A549 (cell line): ENCODE measurements at regions not wholly inside any gene's neighbourhood (a gene's known extent, or its start where the extent isn't known, plus 50 kb on each side); places are given as distances from the start of the nearest gene placed in this dataset.

Experiments used
- ATAC-seq, 2 experiments: fragments of 200-7000 bp in 1 of 2; fragments of >200 bp in 1 of 2; cut with Nextera tagmentation in 1 of 2; cut with Tn5 transposase in 1 of 2; 3 replicates each; pipeline versions ENCODE4 v1.8.0 to v1.9.1; 2018 to 2020; ENCODE audit warnings: mild to moderate bottlenecking in 1 of 2, moderate library complexity in 1 of 2
- CTCF ChIA-PET: fragments of 300-600 bp; sonication (Branson Sonifier 250); formaldehyde crosslinking; extraction: SDS; loops from one replicate; lab custom pipeline; 2021; ENCODE audit warnings: antibody characterized with exemption, inconsistent platforms; lab: Yijun Ruan, JAX
- POLR2A ChIA-PET: fragments of 350-600 bp; formaldehyde crosslinking; extraction: SDS; loops from one replicate; lab custom pipeline; 2021; ENCODE audit warnings: antibody characterized with exemption, inconsistent platforms; lab: Yijun Ruan, JAX
- DNase-seq, 2 experiments: peaks; one replicate each; pipeline versions ENCODE4 v3.0.0 to v3.0.0-alpha.2; 2011 to 2016; ENCODE audit warnings: low read depth in 1 of 2, low spot score in 1 of 2
- FAIRE-seq: peaks from 2 replicates; lab custom pipeline; 2011; peaks lifted over from hg19 to GRCh38; lab: Jason Lieb, UNC
- H3K27ac ChIP-seq, 2 experiments: fragments of >200 bp; sonication (Bioruptor Twin); formaldehyde crosslinking; 3 replicates each; pipeline ENCODE4 v1.5.1; 2016 to 2017
- H3K4me1 ChIP-seq: fragments of >200 bp; sonication (Bioruptor Twin); formaldehyde crosslinking; 3 replicates; pipeline ENCODE4 v1.6.1; 2016
- H3K4me2 ChIP-seq: fragments of >200 bp; sonication (Bioruptor Twin); formaldehyde crosslinking; 3 replicates; pipeline ENCODE4 v1.6.1; 2016
- H3K4me3 ChIP-seq: fragments of >200 bp; sonication (Bioruptor Twin); formaldehyde crosslinking; 3 replicates; pipeline ENCODE4 v1.5.1; 2016
- H3K9me3 ChIP-seq: fragments of >200 bp; sonication (Bioruptor Twin); formaldehyde crosslinking; 3 replicates; pipeline ENCODE4 v1.6.1; 2016
- BHLHE40 ChIP-seq: IDR thresholded peaks from 2 replicates; pipeline ENCODE4 v1.6.1; 2012; ENCODE audit warnings: low read depth, low read length, inconsistent platforms
- CEBPB ChIP-seq, 2 experiments: fragments of >200 bp in 1 of 2; sonication (Bioruptor Twin) in 1 of 2; formaldehyde crosslinking in 1 of 2; IDR thresholded peaks; 2 replicates each; pipeline ENCODE4 v1.6.1; 2012 to 2016
- EP300 ChIP-seq, 2 experiments: fragments of >200 bp; sonication (Bioruptor Twin); formaldehyde crosslinking; IDR thresholded peaks; 2 replicates in 1 of 2; 3 replicates in 1 of 2; pipeline ENCODE4 v1.6.1; 2016 to 2017
- FOSB ChIP-seq: fragments of 250-450 bp; sonication (Bioruptor Pico); IDR thresholded peaks from 2 replicates; pipeline ENCODE4 v1.5.0; 2020; ENCODE audit warnings: mild to moderate bottlenecking, moderate library complexity
- FOXS1 ChIP-seq: fragments of 250-450 bp; sonication (Bioruptor Pico); IDR thresholded peaks from 2 replicates; pipeline ENCODE4 v1.5.0; 2020; ENCODE audit warnings: mild to moderate bottlenecking, moderate library complexity
- HEYL ChIP-seq: fragments of 250-450 bp; sonication (Bioruptor Pico); IDR thresholded peaks from 2 replicates; pipeline ENCODE4 v1.8.0; 2021; ENCODE audit warnings: mild to moderate bottlenecking, moderate library complexity
- HOXA7 ChIP-seq: fragments of 250-450 bp; sonication (Bioruptor Pico); IDR thresholded peaks from 2 replicates; pipeline ENCODE4 v1.5.0; 2020; ENCODE audit warnings: mild to moderate bottlenecking, moderate library complexity
- HOXB5 ChIP-seq: fragments of 250-450 bp; sonication (Bioruptor Pico); IDR thresholded peaks from 2 replicates; pipeline ENCODE4 v1.5.0; 2020; ENCODE audit warnings: mild to moderate bottlenecking, moderate library complexity
- JUN ChIP-seq, 2 experiments: fragments of >200 bp; sonication (Bioruptor Twin); formaldehyde crosslinking; IDR thresholded peaks; 2 replicates in 1 of 2; 3 replicates in 1 of 2; pipeline ENCODE4 v1.6.1; 2016 to 2017
- KDM1A ChIP-seq: fragments of 200-600 bp; sonication (generic); IDR thresholded peaks from 2 replicates; pipeline ENCODE4 v1.6.1; 2016; ENCODE audit warnings: low read depth, mild to moderate bottlenecking
- NR3C1 ChIP-seq: fragments of >200 bp; sonication (Bioruptor Twin); formaldehyde crosslinking; IDR thresholded peaks from 3 replicates; pipeline ENCODE4 v1.6.1; 2017
- PHF8 ChIP-seq: fragments of 200-600 bp; sonication (generic); IDR thresholded peaks from 2 replicates; pipeline ENCODE4 v1.6.1; 2016; ENCODE audit warnings: low read depth, mild to moderate bottlenecking, antibody characterized with exemption, moderate library complexity, borderline replicate concordance
- POLR2AphosphoS2 ChIP-seq: conservative IDR thresholded peaks from 2 replicates; pipeline ENCODE4 v1.6.1; 2012; ENCODE audit warnings: low read length, improper control_type of control experiment, inconsistent platforms
- RAD21 ChIP-seq, 2 experiments: fragments of >200 bp in 1 of 2; sonication (Bioruptor Twin) in 1 of 2; formaldehyde crosslinking in 1 of 2; IDR thresholded peaks in 1 of 2; conservative IDR thresholded peaks in 1 of 2; 2 replicates in 1 of 2; 3 replicates in 1 of 2; pipeline ENCODE4 v1.6.1; 2012 to 2018; ENCODE audit warnings: inconsistent platforms in 1 of 2
- RCOR1 ChIP-seq: fragments of 150-350 bp; IDR thresholded peaks from 2 replicates; pipeline ENCODE4 v1.6.1; 2014; ENCODE audit warnings: antibody characterized with exemption, low read length, low read depth
- RFX5 ChIP-seq: fragments of 450-650 bp; IDR thresholded peaks from 2 replicates; pipeline ENCODE4 v1.7.1; 2014; ENCODE audit warnings: antibody characterized with exemption, mild to moderate bottlenecking, moderate library complexity
- TP53 ChIP-seq: fragments of 250-450 bp; sonication (Bioruptor Pico); IDR thresholded peaks from 2 replicates; pipeline ENCODE4 v1.5.0; 2021; ENCODE audit warnings: mild to moderate bottlenecking, moderate library complexity
- WGBS: methylation state at CpG from one replicate; pipeline ENCODE4 v1.1.6; 2017; ENCODE audit errors: missing lambda C conversion rate; 5-methylcytosine and 5-hydroxymethylcytosine counted together
- TF ChIP-seq, protein P1 (sequence below): fragments of >200 bp; sonication (Bioruptor Twin); formaldehyde crosslinking; IDR thresholded peaks from 3 replicates; pipeline ENCODE4 v1.5.1; 2016
- TF ChIP-seq, protein P2 (sequence below): IDR thresholded peaks from 2 replicates; pipeline ENCODE4 v1.6.1; 2012
- TF ChIP-seq, protein P3 (sequence below): fragments of >200 bp; sonication (Bioruptor Twin); formaldehyde crosslinking; IDR thresholded peaks from 2 replicates; pipeline ENCODE4 v1.6.1; 2016
- TF ChIP-seq, protein P4 (sequence below): fragments of 250-450 bp; sonication (Bioruptor Pico); IDR thresholded peaks from 2 replicates; pipeline ENCODE4 v1.5.0; 2021; ENCODE audit warnings: mild to moderate bottlenecking, moderate library complexity, borderline replicate concordance
- TF ChIP-seq, protein P5 (sequence below): IDR thresholded peaks from 2 replicates; pipeline ENCODE4 v1.6.1; 2012; ENCODE audit warnings: low read depth, borderline replicate concordance
- TF ChIP-seq, protein P6 (sequence below): IDR thresholded peaks from 2 replicates; pipeline ENCODE4 v1.6.1; 2012
- TF ChIP-seq, protein P7 (sequence below): fragments of 250-450 bp; sonication (Bioruptor Pico); IDR thresholded peaks from 2 replicates; pipeline ENCODE4 v1.5.0; 2020; ENCODE audit warnings: low read depth, mild to moderate bottlenecking, moderate library complexity

DNA sequence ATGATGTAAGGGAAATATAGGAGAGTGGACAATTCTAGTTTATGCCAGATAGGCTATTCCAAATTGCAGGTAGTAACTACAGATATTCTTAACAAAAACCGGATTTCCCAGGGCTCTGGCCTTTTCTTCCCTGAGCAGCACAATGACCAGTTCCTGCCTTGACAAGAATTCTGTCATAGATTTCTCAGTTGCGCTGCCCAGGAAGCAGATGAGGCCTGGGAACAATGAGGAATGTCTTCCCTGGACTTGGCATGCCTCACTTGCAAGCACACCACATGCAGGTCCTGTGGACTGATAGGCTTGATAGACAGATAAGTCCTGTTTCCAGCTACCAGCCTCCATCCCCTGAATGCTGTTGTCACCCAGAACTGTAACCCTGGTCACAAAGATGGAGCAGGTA lies 174.5 kb upstream of the PRSS58 start:
- Histone ChIP-seq H3K9me3 (no peaks in the 10 kb centered on the region), H3K4me2 (no peak overlapping the region), H3K27ac (no peak overlapping the region), H3K4me3 (no peak overlapping the region), H3K4me1 (no peaks in the 10 kb centered on the region)
- ChIA-PET CTCF (no interaction called here), POLR2A (no interaction called here)
- ATAC-seq (no peak), DNase-seq (no peak), FAIRE-seq (no peak)
- WGBS: 41% methylated on average over 2 of the region's 2 CpGs
- no peak for TF ChIP-seq FOXS1 (CRISPR knock-in tag)
- no peak for TF ChIP-seq FOSB (CRISPR knock-in tag)
- no peak for TF ChIP-seq POLR2AphosphoS2
- TF ChIP-seq, protein P1, sequence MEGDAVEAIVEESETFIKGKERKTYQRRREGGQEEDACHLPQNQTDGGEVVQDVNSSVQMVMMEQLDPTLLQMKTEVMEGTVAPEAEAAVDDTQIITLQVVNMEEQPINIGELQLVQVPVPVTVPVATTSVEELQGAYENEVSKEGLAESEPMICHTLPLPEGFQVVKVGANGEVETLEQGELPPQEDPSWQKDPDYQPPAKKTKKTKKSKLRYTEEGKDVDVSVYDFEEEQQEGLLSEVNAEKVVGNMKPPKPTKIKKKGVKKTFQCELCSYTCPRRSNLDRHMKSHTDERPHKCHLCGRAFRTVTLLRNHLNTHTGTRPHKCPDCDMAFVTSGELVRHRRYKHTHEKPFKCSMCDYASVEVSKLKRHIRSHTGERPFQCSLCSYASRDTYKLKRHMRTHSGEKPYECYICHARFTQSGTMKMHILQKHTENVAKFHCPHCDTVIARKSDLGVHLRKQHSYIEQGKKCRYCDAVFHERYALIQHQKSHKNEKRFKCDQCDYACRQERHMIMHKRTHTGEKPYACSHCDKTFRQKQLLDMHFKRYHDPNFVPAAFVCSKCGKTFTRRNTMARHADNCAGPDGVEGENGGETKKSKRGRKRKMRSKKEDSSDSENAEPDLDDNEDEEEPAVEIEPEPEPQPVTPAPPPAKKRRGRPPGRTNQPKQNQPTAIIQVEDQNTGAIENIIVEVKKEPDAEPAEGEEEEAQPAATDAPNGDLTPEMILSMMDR: no peak

DNA sequence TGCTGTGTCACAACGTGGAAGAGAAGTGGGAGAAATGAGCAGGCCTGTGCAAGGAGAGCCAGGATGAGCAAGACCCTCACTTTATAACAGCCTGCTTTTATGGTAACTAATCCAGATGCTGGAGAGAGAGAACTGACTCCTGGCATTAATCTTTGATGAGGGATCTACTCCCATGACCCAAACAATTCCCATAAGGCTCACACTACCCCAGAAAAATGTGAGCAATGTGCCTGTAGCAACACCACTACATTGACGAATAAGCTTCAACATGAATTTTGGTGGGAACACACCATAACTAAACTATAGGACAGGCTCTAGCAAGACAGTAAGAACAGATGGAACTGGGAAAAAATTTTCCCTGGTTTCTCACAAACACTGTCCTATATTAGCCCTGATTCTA lies 173.6 kb upstream of the PRSS58 start:
- Histone ChIP-seq H3K27ac (no peak overlapping the region), H3K4me2 (no peak overlapping the region), H3K4me3 (no peak overlapping the region), H3K4me1 (no peaks in the 10 kb centered on the region)
- WGBS: 39% methylated on average over 2 of the region's 2 CpGs
- no peak for FAIRE-seq
- POLR2A ChIA-PET: no interaction called here
- no peak for DNase-seq
- CTCF ChIA-PET: interaction anchor here (1.1 kb wide), 1 partner anchor 380 kb away, joined by 3 read pairs; no protein-coding TSS in a partner anchor
- TF ChIP-seq NR3C1 (no peak), HOXB5 (CRISPR knock-in tag) (no peak), TP53 (no peak), EP300 (IDR thresholded peaks at IDR 0.05) (no peak), CEBPB (IDR thresholded peaks at IDR 0.05) (no peak), RCOR1 (no peak), RFX5 (no peak), BHLHE40 (no peak), PHF8 (no peak), FOXS1 (CRISPR knock-in tag) (no peak), HEYL (CRISPR knock-in tag) (no peak), POLR2AphosphoS2 (no peak), JUN (IDR thresholded peaks at IDR 0.05) (no peak), KDM1A (no peak), HOXA7 (CRISPR knock-in tag) (no peak), RAD21 (conservative IDR thresholded peaks at IDR 0.05 in 1 of 2, IDR thresholded peaks at IDR 0.05 in 1 of 2) (no peak)
- TF ChIP-seq, protein P2, sequence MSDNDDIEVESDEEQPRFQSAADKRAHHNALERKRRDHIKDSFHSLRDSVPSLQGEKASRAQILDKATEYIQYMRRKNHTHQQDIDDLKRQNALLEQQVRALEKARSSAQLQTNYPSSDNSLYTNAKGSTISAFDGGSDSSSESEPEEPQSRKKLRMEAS: no peak
- TF ChIP-seq, protein P3, sequence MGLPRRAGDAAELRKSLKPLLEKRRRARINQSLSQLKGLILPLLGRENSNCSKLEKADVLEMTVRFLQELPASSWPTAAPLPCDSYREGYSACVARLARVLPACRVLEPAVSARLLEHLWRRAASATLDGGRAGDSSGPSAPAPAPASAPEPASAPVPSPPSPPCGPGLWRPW: no peak
- TF ChIP-seq, protein P4, sequence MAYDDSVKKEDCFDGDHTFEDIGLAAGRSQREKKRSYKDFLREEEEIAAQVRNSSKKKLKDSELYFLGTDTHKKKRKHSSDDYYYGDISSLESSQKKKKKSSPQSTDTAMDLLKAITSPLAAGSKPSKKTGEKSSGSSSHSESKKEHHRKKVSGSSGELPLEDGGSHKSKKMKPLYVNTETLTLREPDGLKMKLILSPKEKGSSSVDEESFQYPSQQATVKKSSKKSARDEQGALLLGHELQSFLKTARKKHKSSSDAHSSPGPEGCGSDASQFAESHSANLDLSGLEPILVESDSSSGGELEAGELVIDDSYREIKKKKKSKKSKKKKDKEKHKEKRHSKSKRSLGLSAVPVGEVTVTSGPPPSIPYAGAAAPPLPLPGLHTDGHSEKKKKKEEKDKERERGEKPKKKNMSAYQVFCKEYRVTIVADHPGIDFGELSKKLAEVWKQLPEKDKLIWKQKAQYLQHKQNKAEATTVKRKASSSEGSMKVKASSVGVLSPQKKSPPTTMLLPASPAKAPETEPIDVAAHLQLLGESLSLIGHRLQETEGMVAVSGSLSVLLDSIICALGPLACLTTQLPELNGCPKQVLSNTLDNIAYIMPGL (CRISPR knock-in tag): no peak
- TF ChIP-seq, all 56 proteins: peak for 0
- no peak for ATAC-seq
- no peaks in the 10 kb centered on the region for H3K9me3 ChIP-seq

DNA sequence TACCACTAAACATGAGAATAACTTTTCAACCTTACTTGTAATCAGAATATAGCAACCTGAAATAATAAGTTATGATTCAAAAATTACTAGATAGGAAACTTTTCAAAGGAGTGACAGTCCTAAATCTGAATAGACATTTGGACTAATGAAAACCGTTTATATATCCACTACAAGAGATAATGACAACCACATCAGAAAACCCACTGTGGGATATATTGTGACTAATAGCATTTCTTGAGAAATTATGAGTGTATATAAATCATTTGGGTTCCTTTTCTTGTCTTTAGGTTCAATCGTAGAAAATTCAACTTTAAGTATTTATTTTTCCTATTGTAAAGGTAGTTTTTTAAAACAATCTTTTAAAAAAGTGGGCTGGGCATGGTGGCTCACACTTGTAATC lies 170.2 kb upstream of the PRSS58 start:
- WGBS: 1% methylated on average over 2 of the region's 2 CpGs
- H3K4me3 ChIP-seq: no peak overlapping the region
- H3K9me3 ChIP-seq: no peaks in the 10 kb centered on the region
- no peak for FAIRE-seq
- no peak overlapping the region for H3K4me2 ChIP-seq
- H3K27ac ChIP-seq: no peak overlapping the region
- ATAC-seq: no peak
- ChIA-PET CTCF (no interaction called here), POLR2A (no interaction called here)
- DNase-seq: no peak
- TF ChIP-seq, protein P5, sequence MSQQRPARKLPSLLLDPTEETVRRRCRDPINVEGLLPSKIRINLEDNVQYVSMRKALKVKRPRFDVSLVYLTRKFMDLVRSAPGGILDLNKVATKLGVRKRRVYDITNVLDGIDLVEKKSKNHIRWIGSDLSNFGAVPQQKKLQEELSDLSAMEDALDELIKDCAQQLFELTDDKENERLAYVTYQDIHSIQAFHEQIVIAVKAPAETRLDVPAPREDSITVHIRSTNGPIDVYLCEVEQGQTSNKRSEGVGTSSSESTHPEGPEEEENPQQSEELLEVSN: no peak
- TF ChIP-seq, protein P6, sequence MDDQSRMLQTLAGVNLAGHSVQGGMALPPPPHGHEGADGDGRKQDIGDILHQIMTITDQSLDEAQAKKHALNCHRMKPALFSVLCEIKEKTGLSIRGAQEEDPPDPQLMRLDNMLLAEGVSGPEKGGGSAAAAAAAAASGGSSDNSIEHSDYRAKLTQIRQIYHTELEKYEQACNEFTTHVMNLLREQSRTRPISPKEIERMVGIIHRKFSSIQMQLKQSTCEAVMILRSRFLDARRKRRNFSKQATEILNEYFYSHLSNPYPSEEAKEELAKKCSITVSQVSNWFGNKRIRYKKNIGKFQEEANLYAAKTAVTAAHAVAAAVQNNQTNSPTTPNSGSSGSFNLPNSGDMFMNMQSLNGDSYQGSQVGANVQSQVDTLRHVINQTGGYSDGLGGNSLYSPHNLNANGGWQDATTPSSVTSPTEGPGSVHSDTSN: no peak
- TF ChIP-seq TP53 (no peak), FOXS1 (CRISPR knock-in tag) (no peak), NR3C1 (no peak)
- TF ChIP-seq, protein P7, sequence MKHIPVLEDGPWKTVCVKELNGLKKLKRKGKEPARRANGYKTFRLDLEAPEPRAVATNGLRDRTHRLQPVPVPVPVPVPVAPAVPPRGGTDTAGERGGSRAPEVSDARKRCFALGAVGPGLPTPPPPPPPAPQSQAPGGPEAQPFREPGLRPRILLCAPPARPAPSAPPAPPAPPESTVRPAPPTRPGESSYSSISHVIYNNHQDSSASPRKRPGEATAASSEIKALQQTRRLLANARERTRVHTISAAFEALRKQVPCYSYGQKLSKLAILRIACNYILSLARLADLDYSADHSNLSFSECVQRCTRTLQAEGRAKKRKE (CRISPR knock-in tag): no peak
- H3K4me1 ChIP-seq: no peaks in the 10 kb centered on the region
